MG63 (cell line): ENCODE measurements at regions not wholly inside any gene's neighbourhood (a gene's known extent, or its start where the extent isn't known, plus 50 kb on each side); places are given as distances from the start of the nearest gene placed in this dataset.
"Not testable (repeated sequence)": the region's sequence is repeated elsewhere in the genome, so short reads cannot be mapped to it uniquely, and the experiment has no call there.

Experiments
- DNase-seq: peaks from one replicate; pipeline ENCODE4 v3.0.0-alpha.2; 2020
- H3K27me3 ChIP-seq: fragments of 250-450 bp; sonication (Bioruptor Pico); 2 replicates; pipeline ENCODE4 v1.5.1; 2020; ENCODE audit warnings: mild to moderate bottlenecking, moderate library complexity
- H3K36me3 ChIP-seq: fragments of 250-450 bp; sonication (Bioruptor Pico); 2 replicates; pipeline ENCODE4 v1.5.1; 2020; ENCODE audit warnings: mild to moderate bottlenecking, moderate library complexity
- H3K4me3 ChIP-seq: fragments of 250-450 bp; sonication (Bioruptor Pico); 2 replicates; pipeline ENCODE4 v1.5.1; 2020; ENCODE audit warnings: mild to moderate bottlenecking, moderate library complexity
- H3K9me3 ChIP-seq: fragments of 250-450 bp; sonication (Bioruptor Pico); 2 replicates; pipeline ENCODE4 v1.5.1; 2020; ENCODE audit warnings: mild to moderate bottlenecking, moderate library complexity

- Histone ChIP-seq H3K36me3 (no peaks in the 10 kb centered on the region), H3K4me3 (no peak overlapping the region), H3K9me3 (peaks cover 3% of the 10 kb centered on the region), H3K27me3 (peaks cover 10% of the 10 kb centered on the region; the same call in 1 of the 2 replicates)
- no peak for DNase-seq
Measured at GRCh38 chr6:27611451-27611850, 138.5 kb upstream of the ZNF184 start.

GRCh38 chr6:27608916-27609883 is 136.3 kb upstream of the ZNF184 start:
- peak; percentile 85 for DNase-seq
- Histone ChIP-seq H3K4me3 (no peak overlapping the region), H3K27me3 (peaks cover 10% of the 10 kb centered on the region; the same call in 1 of the 2 replicates), H3K9me3 (peaks cover 3% of the 10 kb centered on the region), H3K36me3 (no peaks in the 10 kb centered on the region)

- H3K36me3 ChIP-seq, result no peaks in the 10 kb centered on the region
- H3K9me3 ChIP-seq, result peaks cover 3% of the 10 kb centered on the region
- H3K4me3 ChIP-seq, result peak overlapping the region; percentile 53
- H3K27me3 ChIP-seq, result 0 out of 2 replicates have a peak, but pooled peaks cover 1% of the 10 kb centered on the region
- DNase-seq, result peak; percentile 94
Measured at GRCh38 chr6:27605401-27606342, 132.8 kb upstream of the ZNF184 start.

- H3K9me3 ChIP-seq, result peaks cover 3% of the 10 kb centered on the region
- no peaks in the 10 kb centered on the region for H3K27me3 ChIP-seq
- H3K4me3 ChIP-seq, result peak overlapping the region; percentile 53
- DNase-seq, result peak; percentile 56
- H3K36me3 ChIP-seq, result no peaks in the 10 kb centered on the region
Measured at GRCh38 chr6:27604986-27605385, 132.1 kb upstream of the ZNF184 start.

GRCh38 chr6:27601668-27602254 is 128.9 kb upstream of the ZNF184 start:
- H3K9me3 ChIP-seq, result no peaks in the 10 kb centered on the region
- no peaks in the 10 kb centered on the region for H3K36me3 ChIP-seq
- no peak for DNase-seq
- peaks cover 24% of the 10 kb centered on the region for H3K27me3 ChIP-seq
- H3K4me3 ChIP-seq, result peak overlapping the region; percentile 58

GRCh38 chr6:27599859-27600532 is 127.1 kb upstream of the ZNF184 start:
- peak overlapping the region; percentile 58 for H3K4me3 ChIP-seq
- H3K9me3 ChIP-seq, result no peaks in the 10 kb centered on the region
- H3K27me3 ChIP-seq, result peaks cover 26% of the 10 kb centered on the region

GRCh38 chr6:27597031-27597567 is 124.2 kb upstream of the ZNF184 start:
- H3K36me3 ChIP-seq, DNase-seq, H3K4me3 ChIP-seq, H3K9me3 ChIP-seq: not testable (repeated sequence)
- H3K27me3 ChIP-seq, result peaks cover 26% of the 10 kb centered on the region

More at GRCh38 chr6:27599859-27600532, 127.1 kb upstream of the ZNF184 start:
- H3K36me3 ChIP-seq, result no peaks in the 10 kb centered on the region
- DNase-seq, result no peak

GRCh38 chr6:27593861-27594260 is 121.0 kb upstream of the ZNF184 start:
- no peaks in the 10 kb centered on the region for H3K9me3 ChIP-seq
- H3K36me3 ChIP-seq, result no peaks in the 10 kb centered on the region
- no peak for DNase-seq
- peaks cover 18% of the 10 kb centered on the region for H3K27me3 ChIP-seq
- H3K4me3 ChIP-seq, result peak overlapping the region; percentile 56

- DNase-seq, result peak; percentile 43
- H3K36me3 ChIP-seq, result no peaks in the 10 kb centered on the region
- peak overlapping the region; percentile 56 for H3K4me3 ChIP-seq
- peaks cover 13% of the 10 kb centered on the region for H3K27me3 ChIP-seq
- H3K9me3 ChIP-seq, result no peaks in the 10 kb centered on the region
Measured at GRCh38 chr6:27593200-27593818, 120.4 kb upstream of the ZNF184 start.

- Histone ChIP-seq H3K4me3 (peak overlapping the region; percentile 56), H3K36me3 (no peaks in the 10 kb centered on the region), H3K9me3 (no peaks in the 10 kb centered on the region), H3K27me3 (peaks cover 6% of the 10 kb centered on the region)
- peak; percentile 79 for DNase-seq
Measured at GRCh38 chr6:27592481-27593199, 119.7 kb upstream of the ZNF184 start.

GRCh38 chr6:27591699-27592480 is 119.0 kb upstream of the ZNF184 start:
- peak; percentile 71 for DNase-seq
- Histone ChIP-seq H3K9me3 (no peaks in the 10 kb centered on the region), H3K4me3 (peak overlapping the region; percentile 56), H3K27me3 (0 out of 2 replicates have a peak, but pooled peaks cover 2% of the 10 kb centered on the region), H3K36me3 (no peaks in the 10 kb centered on the region)

- not testable (repeated sequence) for H3K36me3 ChIP-seq, DNase-seq, H3K27me3 ChIP-seq, H3K4me3 ChIP-seq, H3K9me3 ChIP-seq
Measured at GRCh38 chr6:27585316-27585715, 112.4 kb upstream of the ZNF184 start.

- Histone ChIP-seq H3K4me3 (no peak overlapping the region), H3K9me3 (no peaks in the 10 kb centered on the region), H3K27me3 (no peaks in the 10 kb centered on the region; the same call in 1 of the 2 replicates), H3K36me3 (no peaks in the 10 kb centered on the region)
- no peak for DNase-seq
Measured at GRCh38 chr6:27584326-27584725, 111.4 kb upstream of the ZNF184 start.
